ENCODE measurements at regions not wholly inside any gene's neighbourhood (a gene's known extent, or its start where the extent isn't known, plus 50 kb on each side); places are given as distances from the start of the nearest gene placed in this dataset.

DNA sequence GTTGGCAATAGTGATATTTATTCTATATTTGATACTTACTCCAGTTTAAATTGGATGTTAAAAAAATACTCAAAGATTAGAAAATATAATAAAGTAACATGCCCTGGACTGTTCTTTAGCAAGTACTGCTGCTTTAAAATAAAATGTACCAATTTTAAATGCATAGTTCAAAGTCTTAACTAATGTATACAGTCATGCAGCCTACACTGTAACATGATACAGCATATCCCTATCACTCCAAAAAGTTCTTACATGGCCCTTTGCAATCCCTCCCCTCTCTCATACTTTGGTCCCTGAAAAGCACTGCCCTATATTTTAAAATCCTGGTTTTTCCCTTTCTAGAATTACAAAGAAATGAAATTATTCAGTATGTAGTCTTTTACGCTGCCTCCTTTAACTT, 726.6 kb downstream of the LTN1 start:
- TF ChIP-seq, protein P1, sequence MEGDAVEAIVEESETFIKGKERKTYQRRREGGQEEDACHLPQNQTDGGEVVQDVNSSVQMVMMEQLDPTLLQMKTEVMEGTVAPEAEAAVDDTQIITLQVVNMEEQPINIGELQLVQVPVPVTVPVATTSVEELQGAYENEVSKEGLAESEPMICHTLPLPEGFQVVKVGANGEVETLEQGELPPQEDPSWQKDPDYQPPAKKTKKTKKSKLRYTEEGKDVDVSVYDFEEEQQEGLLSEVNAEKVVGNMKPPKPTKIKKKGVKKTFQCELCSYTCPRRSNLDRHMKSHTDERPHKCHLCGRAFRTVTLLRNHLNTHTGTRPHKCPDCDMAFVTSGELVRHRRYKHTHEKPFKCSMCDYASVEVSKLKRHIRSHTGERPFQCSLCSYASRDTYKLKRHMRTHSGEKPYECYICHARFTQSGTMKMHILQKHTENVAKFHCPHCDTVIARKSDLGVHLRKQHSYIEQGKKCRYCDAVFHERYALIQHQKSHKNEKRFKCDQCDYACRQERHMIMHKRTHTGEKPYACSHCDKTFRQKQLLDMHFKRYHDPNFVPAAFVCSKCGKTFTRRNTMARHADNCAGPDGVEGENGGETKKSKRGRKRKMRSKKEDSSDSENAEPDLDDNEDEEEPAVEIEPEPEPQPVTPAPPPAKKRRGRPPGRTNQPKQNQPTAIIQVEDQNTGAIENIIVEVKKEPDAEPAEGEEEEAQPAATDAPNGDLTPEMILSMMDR (IDR thresholded peaks at IDR 0.05), result no peak
- TF ChIP-seq EZH2 (IDR thresholded peaks at IDR 0.05; ENCODE audit: borderline replicate concordance, insufficient read depth, low read depth, low read length, poor library complexity, severe bottlenecking), result no peak
